Mesothelial cell of epicardium (in vitro differentiated cells): ENCODE measurements at regions not wholly inside any gene's neighbourhood (a gene's known extent, or its start where the extent isn't known, plus 50 kb on each side); places are given as distances from the start of the nearest gene placed in this dataset.

Experiments
- DNase-seq, 2 experiments: peaks; one replicate each; pipeline ENCODE4 v3.0.0; 2021; ENCODE audit warnings: low spot score in 2 of 2; ENCODE audit not compliant: unreplicated experiment in 2 of 2
- H3K27ac Mint-ChIP-seq: 2 replicates; pipeline ENCODE4 v1.8.0; 2021; ENCODE audit warnings: mixed read lengths
- H3K27me3 Mint-ChIP-seq: 2 replicates; pipeline ENCODE4 v1.8.0; 2021; ENCODE audit warnings: low read depth, mixed read lengths
- H3K36me3 Mint-ChIP-seq: 2 replicates; pipeline ENCODE4 v1.8.0; 2021; ENCODE audit warnings: mixed read lengths
- H3K4me1 Mint-ChIP-seq: 2 replicates; pipeline ENCODE4 v1.8.0; 2021; ENCODE audit warnings: mixed read lengths
- H3K4me3 Mint-ChIP-seq: 2 replicates; pipeline ENCODE4 v1.8.0; 2021; ENCODE audit warnings: mild to moderate bottlenecking, moderate library complexity, mixed read lengths
- H3K9me3 Mint-ChIP-seq: 2 replicates; pipeline ENCODE4 v1.8.0; 2021; ENCODE audit warnings: mixed read lengths
- CTCF ChIP-seq: fragments of 200-600 bp; sonication (generic); IDR thresholded peaks from one replicate; pipeline ENCODE4 v1.5.0; 2021; ENCODE audit warnings: antibody characterized with exemption; ENCODE audit not compliant: unreplicated experiment

GRCh38 chr1:178577882-178578281 lies 65.0 kb downstream of the TEX35 start:
- Mint-ChIP-seq H3K36me3 (no peaks in the 10 kb centered on the region), H3K27ac (no peak overlapping the region), H3K4me3 (no peak overlapping the region), H3K4me1 (peaks cover 13% of the 10 kb centered on the region), H3K27me3 (peaks cover 13% of the 10 kb centered on the region), H3K9me3 (no peaks in the 10 kb centered on the region)
- no peak for TF ChIP-seq CTCF
- no peak for DNase-seq

GRCh38 chr1:178578541-178578940 lies 65.6 kb downstream of the TEX35 start:
- Mint-ChIP-seq H3K4me3 (no peak overlapping the region), H3K9me3 (no peaks in the 10 kb centered on the region), H3K36me3 (no peaks in the 10 kb centered on the region), H3K4me1 (peaks cover 13% of the 10 kb centered on the region), H3K27me3 (peaks cover 13% of the 10 kb centered on the region), H3K27ac (no peak overlapping the region)
- no peak for DNase-seq
- TF ChIP-seq CTCF: no peak

GRCh38 chr1:178579095-178579494 lies 66.2 kb downstream of the TEX35 start:
- no peaks in the 10 kb centered on the region for H3K9me3 Mint-ChIP-seq
- no peak for DNase-seq
- H3K36me3 Mint-ChIP-seq: no peaks in the 10 kb centered on the region
- no peak overlapping the region for H3K4me3 Mint-ChIP-seq
- peaks cover 13% of the 10 kb centered on the region for H3K27me3 Mint-ChIP-seq
- no peak for TF ChIP-seq CTCF
- no peak overlapping the region for H3K27ac Mint-ChIP-seq
- peaks cover 13% of the 10 kb centered on the region for H3K4me1 Mint-ChIP-seq

GRCh38 chr1:178579562-178579961 lies 66.7 kb downstream of the TEX35 start:
- Mint-ChIP-seq H3K36me3 (no peaks in the 10 kb centered on the region), H3K27me3 (peaks cover 13% of the 10 kb centered on the region), H3K27ac (no peak overlapping the region), H3K4me3 (no peak overlapping the region), H3K4me1 (peaks cover 13% of the 10 kb centered on the region), H3K9me3 (no peaks in the 10 kb centered on the region)
- no peak for DNase-seq
- no peak for TF ChIP-seq CTCF

GRCh38 chr1:178580096-178580495 lies 67.2 kb downstream of the TEX35 start:
- H3K27me3 Mint-ChIP-seq: peaks cover 13% of the 10 kb centered on the region
- peaks cover 13% of the 10 kb centered on the region for H3K4me1 Mint-ChIP-seq
- H3K4me3 Mint-ChIP-seq: no peak overlapping the region
- no peaks in the 10 kb centered on the region for H3K36me3 Mint-ChIP-seq
- DNase-seq: no peak
- no peak for TF ChIP-seq CTCF
- no peaks in the 10 kb centered on the region for H3K9me3 Mint-ChIP-seq
- no peak overlapping the region for H3K27ac Mint-ChIP-seq

- Mint-ChIP-seq H3K4me1 (peaks cover 6% of the 10 kb centered on the region), H3K4me3 (no peak overlapping the region), H3K36me3 (no peaks in the 10 kb centered on the region), H3K9me3 (no peaks in the 10 kb centered on the region), H3K27me3 (peaks cover 13% of the 10 kb centered on the region), H3K27ac (no peak overlapping the region)
- no peak for TF ChIP-seq CTCF
- DNase-seq: no peak
These were observed 68.0 kb downstream of the TEX35 start for GRCh38 chr1:178580876-178581275.
